NCI-H2029 (cell line): ENCODE measurements at regions not wholly inside any gene's neighbourhood (a gene's known extent, or its start where the extent isn't known, plus 50 kb on each side); places are given as distances from the start of the nearest gene placed in this dataset.
A peak's percentile ranks its signal among the peaks of the same experiment; 100 is the strongest.

Source experiments
- DNase-seq: peaks from one replicate; lab custom pipeline; 2025; lab: John Stamatoyannopoulos, UW

DNA sequence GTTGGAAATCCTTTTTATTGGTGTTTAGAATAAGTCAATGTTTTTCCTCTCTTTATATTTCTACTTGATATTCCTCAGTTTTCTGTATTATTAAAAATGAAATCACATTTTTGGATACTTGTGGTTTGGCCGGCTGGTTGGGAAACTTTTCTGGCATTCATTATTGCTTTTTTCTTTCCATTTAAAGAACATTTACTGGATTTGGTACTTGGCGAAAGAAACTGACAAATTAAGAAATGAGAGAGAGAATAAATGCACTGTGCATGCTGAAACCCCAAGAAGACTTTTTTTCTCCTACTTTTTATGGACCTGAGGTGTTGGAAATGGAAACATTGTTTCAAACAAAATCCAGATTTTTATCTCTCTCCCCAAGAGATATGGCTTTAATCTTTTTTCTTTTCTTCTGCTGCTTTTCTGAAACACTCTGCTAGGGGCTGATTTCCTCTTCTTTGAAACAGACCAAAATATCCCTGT lies 128.4 kb downstream of the SNX18 start:
- DNase-seq = no peak

DNA sequence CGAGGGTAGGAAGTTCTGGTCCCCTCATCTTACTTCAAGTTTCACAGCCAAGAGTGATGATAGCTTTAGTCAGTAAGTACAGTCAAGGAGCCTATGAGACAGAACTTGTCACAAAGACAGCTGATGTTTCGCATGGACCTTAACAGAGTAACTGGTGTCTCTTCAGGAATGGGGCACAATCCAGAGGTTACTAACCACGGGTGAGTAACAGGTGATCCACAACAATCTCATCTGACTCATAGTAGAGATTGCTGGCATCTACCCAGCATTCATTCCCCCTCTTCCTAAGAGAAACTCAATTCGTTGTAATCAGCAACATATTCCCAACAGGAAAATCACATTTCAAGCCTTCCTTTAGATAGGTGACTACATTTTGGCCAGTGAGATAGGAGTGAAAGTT lies 126.7 kb downstream of the SNX18 start:
- DNase-seq = no peak

GRCh38 chr5:54643685-54644106 lies 126.1 kb downstream of the SNX18 start:
- no peak for DNase-seq

DNA sequence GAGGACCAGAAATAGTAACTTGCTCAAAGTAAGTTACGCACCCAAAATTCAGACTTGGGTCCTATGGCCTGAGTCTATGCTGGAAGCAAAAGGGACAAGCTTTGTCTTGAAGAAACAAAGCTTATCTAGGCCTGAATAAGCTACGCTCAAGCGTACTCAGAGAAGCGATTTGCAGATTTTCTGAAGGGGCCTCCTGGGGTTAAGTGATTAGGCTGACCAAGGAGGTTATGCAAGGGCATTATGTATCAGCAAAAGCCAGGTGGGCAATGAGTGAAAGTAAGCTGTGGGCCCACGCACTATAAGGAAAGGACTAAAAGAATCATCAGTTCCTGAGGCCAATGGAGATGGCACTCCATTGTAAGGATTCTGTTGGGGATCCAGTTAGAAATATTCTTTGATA lies 122.1 kb downstream of the SNX18 start:
- no peak for DNase-seq

- DNase-seq = no peak
These were observed 120.5 kb downstream of the SNX18 start for GRCh38 chr5:54638106-54638505.

DNA sequence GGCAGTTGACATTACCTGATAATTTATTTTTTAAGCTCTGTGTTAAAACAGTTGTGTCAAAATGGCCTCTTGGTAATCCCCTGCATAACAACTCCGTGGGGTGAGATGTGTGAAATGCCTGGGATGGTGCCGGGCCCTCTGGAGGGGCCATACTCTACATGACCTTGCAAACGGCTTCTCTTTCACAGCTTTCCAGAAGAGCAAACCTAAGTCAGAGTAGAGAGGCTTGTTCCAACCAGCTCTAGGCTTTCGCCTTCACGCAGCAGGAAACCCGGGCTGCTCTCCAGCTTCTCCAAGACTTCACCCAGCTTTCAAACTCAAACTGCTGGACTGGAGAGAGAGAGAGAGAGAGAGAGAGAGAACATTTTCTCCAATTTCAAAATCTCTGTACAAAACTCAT lies 120.1 kb downstream of the SNX18 start:
- DNase-seq = no peak

DNA sequence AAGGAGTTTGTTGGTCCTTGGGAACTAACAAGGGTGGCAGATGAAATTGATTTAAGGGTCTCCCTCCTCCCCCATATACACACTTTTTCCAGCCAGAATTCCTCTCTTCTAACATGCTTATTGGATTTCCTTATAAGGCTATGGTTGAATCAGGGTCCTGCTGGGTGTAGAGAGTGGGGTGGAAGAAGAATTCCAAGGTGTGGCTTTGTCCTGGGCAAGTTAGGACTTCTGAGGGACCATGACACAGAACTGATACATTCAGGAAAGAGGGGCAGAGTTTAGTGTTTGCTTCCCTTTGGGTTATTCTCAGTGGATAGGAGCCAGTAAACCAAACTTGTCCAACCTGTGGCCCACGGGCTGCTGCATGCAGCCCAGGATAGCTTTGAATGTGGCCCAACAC lies 116.5 kb downstream of the SNX18 start:
- DNase-seq = no peak

- no peak for DNase-seq
These were observed 114.7 kb downstream of the SNX18 start for GRCh38 chr5:54632131-54632701.

GRCh38 chr5:54630738-54631359 lies 113.3 kb downstream of the SNX18 start:
- no peak for DNase-seq

- DNase-seq = no peak
These were observed 111.6 kb downstream of the SNX18 start for GRCh38 chr5:54629115-54629514.

DNA sequence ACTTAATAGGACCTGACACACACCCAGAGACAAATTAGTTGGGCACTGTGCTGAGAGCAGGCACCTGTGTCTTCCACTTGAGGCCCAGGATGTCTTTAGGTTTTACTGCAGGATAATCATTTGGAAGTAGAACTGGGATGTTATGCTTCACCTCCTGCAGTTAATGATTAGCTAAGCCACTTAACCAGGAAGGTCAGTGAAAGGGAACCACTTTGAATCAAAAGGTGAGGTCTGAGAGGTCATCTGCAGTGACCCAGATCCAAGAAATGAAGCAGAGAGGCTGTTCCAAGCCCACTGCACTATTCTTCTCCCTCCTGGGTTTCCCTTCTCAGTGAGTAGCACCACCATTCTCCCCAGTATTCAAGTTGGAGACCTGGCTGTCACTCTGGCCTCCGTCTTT lies 110.5 kb downstream of the SNX18 start:
- no peak for DNase-seq

DNA sequence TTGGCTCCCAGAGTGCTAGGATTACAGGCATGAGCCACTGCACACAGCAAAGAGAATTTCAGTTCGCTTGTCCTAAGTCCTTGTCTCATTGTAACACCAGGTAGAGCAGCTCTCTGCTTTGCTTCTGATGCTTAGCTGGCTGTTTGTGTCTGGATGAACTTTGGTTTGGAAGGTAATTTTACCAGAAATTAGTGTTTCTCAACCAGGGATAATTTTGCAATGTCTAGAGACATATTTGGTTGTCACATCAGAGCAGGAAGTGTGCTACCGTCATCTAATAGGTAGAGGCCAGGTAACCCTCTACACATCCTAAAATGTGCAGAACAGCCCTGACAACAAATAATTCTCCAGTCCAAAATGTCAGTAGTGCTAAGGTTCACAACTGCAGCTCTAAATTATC lies 108.8 kb downstream of the SNX18 start:
- no peak for DNase-seq

DNA sequence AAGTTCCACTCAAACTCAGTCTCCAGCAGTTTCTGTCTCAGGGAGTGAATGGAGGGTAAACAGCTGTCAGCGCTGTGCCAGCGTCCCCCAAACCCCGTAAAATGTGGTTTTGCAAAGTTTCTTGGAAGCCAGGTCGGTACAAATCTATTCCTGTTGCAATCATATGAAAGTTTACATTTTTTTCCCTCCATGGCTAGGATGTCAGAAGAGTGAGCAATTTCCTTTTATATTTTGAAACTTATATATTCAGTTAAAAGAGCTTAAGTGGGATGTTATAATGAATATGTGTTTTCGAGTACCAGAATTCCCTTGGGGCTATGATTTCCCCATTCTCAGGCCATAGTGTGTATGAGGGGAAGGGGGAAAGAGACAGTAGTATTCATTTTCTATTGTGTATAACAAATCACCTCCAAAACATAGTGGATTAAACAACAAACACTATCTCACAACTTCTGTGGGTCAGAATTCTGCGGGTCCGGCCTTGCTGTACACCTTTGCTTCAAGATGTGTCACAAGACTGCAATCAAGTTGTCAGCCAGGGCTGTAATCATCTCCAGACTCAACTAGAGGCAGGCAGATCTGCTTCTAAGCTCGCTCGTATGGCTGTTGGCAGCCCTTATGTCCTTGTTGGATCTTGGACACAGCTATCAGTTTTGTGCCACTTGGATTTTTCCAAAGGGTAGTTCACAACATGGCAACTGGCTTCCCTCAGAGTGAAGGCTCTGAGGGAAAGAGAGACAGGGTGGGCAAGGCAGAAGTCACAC lies 107.4 kb downstream of the SNX18 start:
- DNase-seq = no peak

DNA sequence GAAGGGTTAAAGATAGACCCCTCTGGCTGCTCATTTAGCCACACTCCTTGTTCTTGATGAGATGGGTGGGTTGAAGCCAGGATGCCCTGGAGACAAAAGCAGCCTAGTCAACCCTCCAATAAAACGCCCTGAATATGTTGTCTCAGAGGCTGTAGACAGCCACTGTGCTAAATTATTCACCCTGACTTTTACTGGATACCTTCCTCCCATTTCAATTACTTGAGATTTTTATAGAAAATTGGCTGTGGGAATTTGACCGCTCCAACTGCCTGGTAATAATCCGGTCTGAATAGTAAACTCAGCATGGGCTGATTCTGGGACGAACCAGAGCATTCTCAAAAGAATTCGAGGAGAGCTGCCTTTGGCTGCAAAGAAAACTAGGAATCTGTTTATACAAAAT lies 104.2 kb downstream of the SNX18 start:
- no peak for DNase-seq

GRCh38 chr5:54621048-54621447 lies 103.5 kb downstream of the SNX18 start:
- DNase-seq = no peak

- DNase-seq = peak; percentile 60
These were observed 102.8 kb downstream of the SNX18 start for GRCh38 chr5:54620141-54620933.

- no peak for DNase-seq
These were observed 102.2 kb downstream of the SNX18 start for GRCh38 chr5:54619731-54620130.

DNA sequence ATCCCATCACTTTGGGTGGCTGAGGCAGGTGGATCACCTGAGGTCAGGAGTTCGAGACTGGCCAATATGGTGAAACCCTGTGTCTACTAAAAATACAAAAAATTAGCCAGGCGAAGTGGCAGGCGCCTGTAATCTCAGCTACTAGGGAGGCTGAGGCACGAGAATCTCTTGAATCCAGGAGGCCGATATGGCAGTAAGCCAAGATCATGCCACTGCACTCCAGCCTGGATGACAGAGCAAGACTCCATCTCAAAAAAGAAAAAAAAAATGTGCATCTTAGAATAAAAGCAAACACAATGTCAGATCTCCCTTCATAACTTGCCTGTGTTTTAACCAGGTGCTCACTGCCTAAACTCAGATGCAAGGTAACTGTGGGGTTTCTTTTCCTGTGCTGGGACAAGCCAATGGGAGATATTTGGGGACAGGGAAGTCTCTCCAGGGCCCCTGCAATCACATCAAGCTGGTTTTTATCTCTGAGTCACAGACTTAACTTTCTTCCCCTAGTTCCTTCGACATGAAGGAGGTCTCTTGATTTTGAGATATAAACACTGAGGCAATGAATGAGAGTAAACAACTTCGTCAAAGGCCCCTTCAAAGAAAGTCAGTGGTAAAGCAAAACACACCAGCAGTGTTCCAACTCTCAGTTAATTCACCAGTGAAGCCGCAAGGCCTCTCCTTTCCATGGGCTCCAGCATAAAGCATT lies 99.1 kb downstream of the SNX18 start:
- DNase-seq = no peak

DNA sequence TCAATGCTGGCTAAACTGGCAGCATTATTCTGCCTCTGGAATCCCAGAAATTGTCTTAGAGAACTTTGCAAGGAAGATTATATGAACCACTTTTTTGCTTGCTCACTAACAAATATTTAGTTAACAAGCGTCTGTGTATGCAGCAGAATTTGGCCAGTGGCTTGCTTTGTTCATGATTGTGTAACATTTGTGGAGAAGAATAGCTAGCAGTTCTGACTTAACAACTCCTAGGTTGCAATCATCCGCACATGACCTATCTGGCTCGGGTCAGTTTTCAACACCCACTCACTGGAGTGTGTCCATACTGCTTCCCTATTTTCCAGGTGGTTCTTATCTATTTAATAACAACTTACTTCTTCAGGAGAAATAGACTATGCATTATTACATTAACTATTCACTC lies 98.5 kb downstream of the SNX18 start:
- DNase-seq = no peak

- DNase-seq = no peak
These were observed 97.8 kb downstream of the SNX18 start for GRCh38 chr5:54615381-54615780.

GRCh38 chr5:54612711-54613110 lies 95.2 kb downstream of the SNX18 start:
- no peak for DNase-seq
